IMR-90 (cell line): ENCODE measurements at regions not wholly inside any gene's neighbourhood (a gene's known extent, or its start where the extent isn't known, plus 50 kb on each side); places are given as distances from the start of the nearest gene placed in this dataset.

Experiments used
- ATAC-seq: fragments of 200-7000 bp; cut with Tn5 transposase; 2 replicates; pipeline ENCODE4 v1.9.1; 2020; ENCODE audit warnings: low read depth, mild to moderate bottlenecking, moderate library complexity
- BruUV-seq: library from RNA; stranded (reverse); fragments of 400-500 nt; replicated peaks from 2 replicates; lab custom pipeline; 2021; lab: Mats Ljungman, UMichigan
- CTCF ChIA-PET: fragments of 300-600 bp; formaldehyde crosslinking; extraction: SDS; loops from one replicate; lab custom pipeline; 2021; ENCODE audit warnings: antibody characterized with exemption; lab: Yijun Ruan, JAX
- POLR2A ChIA-PET: fragments of 300-600 bp; sonication (Branson Sonifier 250); formaldehyde crosslinking; loops from one replicate; lab custom pipeline; 2022; ENCODE audit warnings: antibody characterized with exemption; ENCODE audit not compliant: unreplicated experiment; lab: Charles Lee
- DNase-seq: peaks from one replicate; pipeline ENCODE4 v3.0.0; 2013
- H2AFZ ChIP-seq: replicated peaks from 2 replicates; pipeline ENCODE3; 2013; ENCODE audit warnings: low read length, mild to moderate bottlenecking; ENCODE audit not compliant: poor library complexity
- H2AK5ac ChIP-seq: 2 replicates; pipeline ENCODE4 v1.6.1; 2013; ENCODE audit warnings: low read depth, low read length, inconsistent platforms
- H2AK9ac ChIP-seq: replicated peaks from 2 replicates; pipeline ENCODE3; 2013; ENCODE audit warnings: mild to moderate bottlenecking, low read depth, low read length, moderate library complexity; ENCODE audit not compliant: poor library complexity
- H2BK120ac ChIP-seq: 2 replicates; pipeline ENCODE4 v1.6.1; 2013; ENCODE audit warnings: low read depth, low read length, inconsistent platforms
- H2BK15ac ChIP-seq: 3 replicates; pipeline ENCODE4 v1.6.1; 2013; ENCODE audit warnings: low read depth, low read length, inconsistent platforms
- H2BK20ac ChIP-seq: 2 replicates; pipeline ENCODE4 v1.6.1; 2013; ENCODE audit warnings: low read depth, mild to moderate bottlenecking, inconsistent platforms, low read length, moderate library complexity
- H2BK5ac ChIP-seq: 2 replicates; pipeline ENCODE4 v1.6.1; 2013; ENCODE audit warnings: mild to moderate bottlenecking, low read depth, low read length, inconsistent platforms; ENCODE audit not compliant: poor library complexity, severe bottlenecking
- H3K14ac ChIP-seq: replicated peaks from 2 replicates; pipeline ENCODE4 v1.6.1; 2013; ENCODE audit warnings: low read depth, low read length, inconsistent platforms
- H3K18ac ChIP-seq: 2 replicates; pipeline ENCODE4 v1.6.1; 2013; ENCODE audit warnings: low read depth, low read length, control low read depth
- H3K23ac ChIP-seq: 2 replicates; pipeline ENCODE4 v1.6.1; 2013; ENCODE audit warnings: low read depth, low read length, inconsistent platforms
- H3K27ac ChIP-seq: 2 replicates; pipeline ENCODE4 v1.5.1; 2013; ENCODE audit warnings: mild to moderate bottlenecking, control low read depth, low read length; ENCODE audit not compliant: insufficient read depth
- H3K27me3 ChIP-seq: 2 replicates; pipeline ENCODE4 v1.6.1; 2013; ENCODE audit warnings: low read length; ENCODE audit not compliant: control insufficient read depth, insufficient read depth
- H3K36me3 ChIP-seq: 2 replicates; pipeline ENCODE4 v1.6.1; 2013; ENCODE audit warnings: low read length, mixed read lengths; ENCODE audit not compliant: control insufficient read depth, insufficient read depth
- H3K4ac ChIP-seq: 2 replicates; pipeline ENCODE4 v1.6.1; 2013; ENCODE audit warnings: low read depth, low read length, inconsistent platforms
- H3K4me1 ChIP-seq: 2 replicates; pipeline ENCODE4 v1.6.1; 2013; ENCODE audit warnings: low read length, mixed read lengths; ENCODE audit not compliant: control insufficient read depth, insufficient read depth
- H3K4me2 ChIP-seq: 2 replicates; pipeline ENCODE4 v1.6.1; 2013; ENCODE audit warnings: low read depth, mild to moderate bottlenecking, control low read depth, low read length, moderate library complexity
- H3K4me3 ChIP-seq: 2 replicates; pipeline ENCODE4 v1.5.1; 2013; ENCODE audit warnings: low read depth, mild to moderate bottlenecking, control low read depth, low read length, moderate library complexity; ENCODE audit not compliant: insufficient read depth
- H3K56ac ChIP-seq: 2 replicates; pipeline ENCODE4 v1.6.1; 2013; ENCODE audit warnings: low read length, inconsistent platforms; ENCODE audit not compliant: insufficient read depth; ENCODE audit errors: extremely low read depth
- H3K79me1 ChIP-seq, 2 experiments: 2 replicates each; pipeline ENCODE4 v1.6.1; 2013; ENCODE audit warnings: low read length in 2 of 2, inconsistent platforms in 1 of 2, low read depth in 1 of 2
- H3K9ac ChIP-seq: 2 replicates; pipeline ENCODE4 v1.6.1; 2013; ENCODE audit warnings: low read depth, low read length, control low read depth
- H3K9me1 ChIP-seq: 2 replicates; pipeline ENCODE4 v1.6.1; 2013; ENCODE audit warnings: low read length, inconsistent platforms; ENCODE audit not compliant: insufficient read depth
- H3K9me3 ChIP-seq: 2 replicates; pipeline ENCODE4 v1.6.1; 2013; ENCODE audit warnings: low read length; ENCODE audit not compliant: control insufficient read depth, insufficient read depth
- H4K20me1 ChIP-seq: 2 replicates; pipeline ENCODE4 v1.6.1; 2013; ENCODE audit warnings: low read length, inconsistent platforms; ENCODE audit not compliant: insufficient read depth
- H4K5ac ChIP-seq: 2 replicates; pipeline ENCODE4 v1.6.1; 2013; ENCODE audit warnings: mild to moderate bottlenecking, low read depth, low read length, control low read depth
- H4K8ac ChIP-seq, 2 experiments: 2 replicates each; pipeline ENCODE4 v1.6.1; 2013; ENCODE audit warnings: low read depth in 2 of 2, low read length in 2 of 2, control low read depth in 1 of 2, inconsistent platforms in 1 of 2
- H4K91ac ChIP-seq: 2 replicates; pipeline ENCODE4 v1.6.1; 2013; ENCODE audit warnings: low read depth, low read length, inconsistent platforms; ENCODE audit not compliant: insufficient read depth
- BHLHE40 ChIP-seq: fragments of 150-350 bp; IDR thresholded peaks from 2 replicates; pipeline ENCODE4 v1.6.1; 2016; ENCODE audit warnings: mild to moderate bottlenecking, low read depth, low read length
- CEBPB ChIP-seq: IDR thresholded peaks from 2 replicates; pipeline ENCODE4 v1.6.1; 2012; ENCODE audit warnings: low read depth, low read length, improper control_type of control experiment
- CHD1 ChIP-seq: IDR thresholded peaks from 2 replicates; pipeline ENCODE4 v1.6.1; 2012; ENCODE audit warnings: low read depth, low read length, improper control_type of control experiment
- CTCF ChIP-seq: conservative IDR thresholded peaks from 2 replicates; pipeline ENCODE4 v1.5.1; 2012; ENCODE audit warnings: mild to moderate bottlenecking, low read depth, low read length, improper control_type of control experiment
- ELK1 ChIP-seq: fragments of 150-350 bp; IDR thresholded peaks from 2 replicates; pipeline ENCODE4 v1.6.1; 2016; ENCODE audit warnings: low read depth, mild to moderate bottlenecking, low read length, moderate library complexity, borderline replicate concordance
- FOS ChIP-seq: fragments of 150-350 bp; IDR thresholded peaks from 2 replicates; pipeline ENCODE4 v1.6.1; 2016; ENCODE audit warnings: low read depth, low read length
- MAFK ChIP-seq: IDR thresholded peaks from 2 replicates; pipeline ENCODE4 v1.6.1; 2012; ENCODE audit warnings: low read depth, low read length, improper control_type of control experiment
- MAZ ChIP-seq: IDR thresholded peaks from 2 replicates; pipeline ENCODE4 v1.6.1; 2012; ENCODE audit warnings: low read depth, mild to moderate bottlenecking, low read length, improper control_type of control experiment, moderate library complexity, borderline replicate concordance
- MXI1 ChIP-seq: IDR thresholded peaks from 2 replicates; pipeline ENCODE4 v1.6.1; 2012; ENCODE audit warnings: low read depth, mild to moderate bottlenecking, low read length, moderate library complexity, borderline replicate concordance
- NFE2L2 ChIP-seq: fragments of 150-350 bp; IDR thresholded peaks from 2 replicates; pipeline ENCODE4 v1.6.1; 2016; ENCODE audit warnings: low read depth, mild to moderate bottlenecking, low read length
- POLR2A ChIP-seq: IDR thresholded peaks from 2 replicates; pipeline ENCODE4 v1.6.1; 2012; ENCODE audit warnings: mild to moderate bottlenecking, low read depth, low read length
- RCOR1 ChIP-seq: IDR thresholded peaks from 2 replicates; pipeline ENCODE4 v1.6.1; 2012; ENCODE audit warnings: mild to moderate bottlenecking, low read length, improper control_type of control experiment; ENCODE audit not compliant: insufficient replicate concordance
- RFX5 ChIP-seq: IDR thresholded peaks from 2 replicates; pipeline ENCODE4 v1.8.0; 2012; ENCODE audit warnings: low read depth, mild to moderate bottlenecking, low read length, moderate library complexity
- SMC3 ChIP-seq: fragments of 150-350 bp; IDR thresholded peaks from 2 replicates; pipeline ENCODE4 v1.6.1; 2016; ENCODE audit warnings: low read depth, mild to moderate bottlenecking, antibody characterized with exemption, low read length, moderate library complexity
- WGBS, 2 experiments: methylation state at CpG; one replicate each; pipeline versions ENCODE4 v1.1.5 to v1.1.7; 2013; ENCODE audit warnings: missing lambda C conversion rate in 2 of 2; ENCODE audit not compliant: insufficient read length in 1 of 2; ENCODE audit errors: extremely low coverage in 2 of 2; 5-methylcytosine and 5-hydroxymethylcytosine counted together
- dilution Hi-C: fragments of 300-500 bp; cut with HindIII; formaldehyde crosslinking; loops from one replicate; pipeline ENCODE4 v1.14.3; 2018; ENCODE audit warnings: low sequenced_read_pairs; ENCODE audit not compliant: unreplicated experiment
- in situ Hi-C: fragments of 300-500 bp; cut with MboI; formaldehyde crosslinking; loops from 3 replicates; pipeline ENCODE4 v1.14.3; 2019; ENCODE audit warnings: low sequenced_read_pairs, inconsistent platforms, mixed read lengths
- intact Hi-C: fragments of 100-400 bp; cut with micrococcal nuclease; formaldehyde crosslinking; loops from 2 replicates; pipeline ENCODE4 v1.10.0; 2022
- TF ChIP-seq, protein P1 (sequence below): fragments of 150-350 bp; IDR thresholded peaks from 2 replicates; pipeline ENCODE4 v1.6.1; 2017; ENCODE audit warnings: mild to moderate bottlenecking, antibody characterized with exemption, low read length, low read depth

- Histone ChIP-seq H2BK120ac (no peak overlapping the region), H3K4me3 (no peak overlapping the region), H2AK9ac (no peak overlapping the region), H3K56ac (no peak overlapping the region), H3K9me1 (0 out of 2 replicates have a peak, but pooled peaks cover 3% of the 10 kb centered on the region), H3K27ac (no peak overlapping the region), H2AFZ (peak overlapping the region; percentile 13), H3K18ac (no peak overlapping the region), H3K14ac (no peak overlapping the region), H2BK15ac (no peak overlapping the region), H4K5ac (no peak overlapping the region), H3K36me3 (no peaks in the 10 kb centered on the region), H4K20me1 (no peaks in the 10 kb centered on the region), H2BK20ac (no peak overlapping the region), H3K79me1 (no peaks in the 10 kb centered on the region), H3K4me2 (no peak overlapping the region), H2AK5ac (no peak overlapping the region), H3K9ac (no peak overlapping the region), H3K4me1 (peaks cover 7% of the 10 kb centered on the region), H4K91ac (no peak overlapping the region), H3K4ac (no peak overlapping the region), H3K23ac (no peak overlapping the region), H3K27me3 (no peaks in the 10 kb centered on the region), H2BK5ac (no peak overlapping the region), H3K9me3 (no peaks in the 10 kb centered on the region), H4K8ac (no peak overlapping the region)
- dilution Hi-C loops, result no loop called here
- ChIA-PET CTCF (no interaction called here), POLR2A (no interaction called here)
- no TSS peak for BruUV-seq
- ATAC-seq (no peak), DNase-seq (no peak)
- no peak for TF ChIP-seq NFE2L2
- TF ChIP-seq MXI1, result no peak
- TF ChIP-seq MAZ, result no peak
- TF ChIP-seq MAFK, result no peak
- no peak for TF ChIP-seq POLR2A
- TF ChIP-seq FOS, result no peak
- no peak for TF ChIP-seq ELK1
- no peak for TF ChIP-seq BHLHE40
- TF ChIP-seq RFX5, result no peak
- TF ChIP-seq SMC3, result no peak
- TF ChIP-seq RCOR1, result no peak
- TF ChIP-seq, protein P1, sequence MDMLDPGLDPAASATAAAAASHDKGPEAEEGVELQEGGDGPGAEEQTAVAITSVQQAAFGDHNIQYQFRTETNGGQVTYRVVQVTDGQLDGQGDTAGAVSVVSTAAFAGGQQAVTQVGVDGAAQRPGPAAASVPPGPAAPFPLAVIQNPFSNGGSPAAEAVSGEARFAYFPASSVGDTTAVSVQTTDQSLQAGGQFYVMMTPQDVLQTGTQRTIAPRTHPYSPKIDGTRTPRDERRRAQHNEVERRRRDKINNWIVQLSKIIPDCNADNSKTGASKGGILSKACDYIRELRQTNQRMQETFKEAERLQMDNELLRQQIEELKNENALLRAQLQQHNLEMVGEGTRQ, result no peak
- TF ChIP-seq CTCF, result no peak
- no peak for TF ChIP-seq CEBPB
- no peak for TF ChIP-seq CHD1
- 100% methylated on average over 1 of the region's 5 CpGs; no CpG with 5 or more reads in 1 of the 2 experiments for WGBS, 2 experiments
- in situ Hi-C loops, result no loop called here
- intact Hi-C loops, result no loop called here
These were observed 50.5 kb upstream of the NRP1 start for GRCh38 chr10:33385015-33385414.
